GM21717 (cell line): ENCODE measurements at regions not wholly inside any gene's neighbourhood (a gene's known extent, or its start where the extent isn't known, plus 50 kb on each side); places are given as distances from the start of the nearest gene placed in this dataset.

Experiments
- ATAC-seq: cut with Tn5 transposase; IDR thresholded peaks from one replicate; pipeline ENCODE4 v1.9.1; 2021; ENCODE audit warnings: mild to moderate bottlenecking, moderate library complexity; ENCODE audit not compliant: unreplicated experiment

DNA sequence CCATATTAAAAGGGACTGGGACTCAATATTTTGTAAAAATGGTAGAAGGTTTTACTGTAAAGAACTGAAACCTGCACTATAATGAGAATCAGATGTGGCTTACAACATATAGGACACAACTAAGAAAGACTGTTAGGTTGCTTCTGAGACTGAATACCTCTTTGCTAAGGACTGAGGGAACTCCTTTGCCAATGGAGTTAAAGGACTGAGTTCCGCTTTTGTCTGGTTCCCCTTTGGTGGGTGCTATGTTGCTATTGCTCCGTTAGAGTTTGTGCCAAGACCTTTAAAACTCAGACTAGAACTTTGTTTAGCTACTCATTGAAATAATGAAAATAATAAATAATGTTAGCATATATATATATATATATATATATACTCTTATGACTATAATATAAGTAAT lies 147.8 kb upstream of the KCNMB2 start:
- no peak for ATAC-seq

DNA sequence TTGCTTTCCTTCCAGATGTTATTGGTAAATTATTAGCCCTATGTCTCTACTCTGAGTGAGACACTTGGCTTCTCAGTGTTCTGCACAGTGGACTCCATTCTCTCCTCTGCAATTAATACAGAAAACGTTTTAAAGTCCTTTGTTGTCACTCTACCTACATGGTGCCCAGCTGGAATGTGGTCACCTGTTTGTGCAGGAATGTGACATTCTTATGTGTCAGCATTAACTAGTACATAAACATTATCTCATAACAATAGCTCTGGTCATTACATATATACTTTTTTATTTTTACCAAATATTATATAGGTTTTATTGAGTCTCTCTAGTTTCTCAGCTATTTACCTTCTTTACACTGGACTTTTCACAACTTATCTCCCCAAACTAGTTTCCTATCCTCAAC lies 147.0 kb upstream of the KCNMB2 start:
- no peak for ATAC-seq

DNA sequence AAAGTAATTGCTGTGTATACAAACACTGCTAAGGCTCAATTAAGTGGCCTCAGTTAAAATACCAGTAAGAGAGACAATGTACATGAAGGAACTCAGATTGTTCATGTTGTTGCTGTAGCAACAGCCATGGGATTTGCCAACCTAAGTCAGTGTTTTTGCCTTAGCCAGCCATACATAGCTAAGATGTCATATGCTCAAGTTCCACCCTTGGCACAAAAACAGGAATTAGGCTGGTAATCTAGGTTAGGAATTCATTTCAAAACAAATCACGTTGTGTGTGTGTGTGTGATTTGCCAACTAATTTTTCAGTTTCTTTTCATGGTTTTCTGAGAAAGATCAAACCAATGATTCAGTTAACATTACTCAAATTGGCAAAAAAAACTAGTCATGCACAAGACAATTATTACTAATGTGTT lies 143.7 kb upstream of the KCNMB2 start:
- ATAC-seq, result no peak

DNA sequence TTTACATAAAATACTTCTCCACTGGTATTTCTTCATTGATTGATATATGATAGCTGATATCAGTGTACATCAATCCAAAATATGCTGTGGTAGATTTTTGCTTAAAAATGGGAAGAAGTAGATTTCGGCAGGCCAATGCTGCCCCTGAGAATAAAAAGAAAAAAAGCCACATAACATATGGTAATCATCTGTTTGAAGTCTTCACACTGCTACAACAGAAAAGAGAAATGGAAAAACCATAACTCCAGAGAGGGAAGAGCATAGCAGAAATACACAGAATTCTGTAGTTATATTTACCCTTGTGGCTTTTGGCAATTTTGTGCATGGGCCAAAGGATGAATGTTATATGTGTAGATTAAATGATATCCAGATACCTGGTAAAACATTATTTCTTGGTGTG lies 143.1 kb upstream of the KCNMB2 start:
- no peak for ATAC-seq

DNA sequence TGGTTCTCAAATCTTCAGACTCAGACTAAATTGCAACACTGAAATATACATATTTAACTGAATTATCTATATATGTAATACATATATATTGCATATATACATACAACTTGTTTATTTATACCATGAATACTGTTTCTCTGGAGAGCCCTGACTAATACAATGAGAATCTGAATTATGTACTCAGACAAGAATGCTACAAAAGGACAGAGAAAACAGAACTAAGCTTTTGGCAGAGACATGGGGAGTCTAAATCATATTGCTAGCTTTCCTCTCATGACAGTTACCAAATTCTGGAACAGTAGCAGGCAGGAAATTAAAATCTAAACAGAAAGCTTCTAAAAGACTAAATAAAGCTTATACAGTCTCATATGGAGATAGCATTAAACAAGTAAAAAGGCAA lies 142.4 kb upstream of the KCNMB2 start:
- ATAC-seq, result no peak

DNA sequence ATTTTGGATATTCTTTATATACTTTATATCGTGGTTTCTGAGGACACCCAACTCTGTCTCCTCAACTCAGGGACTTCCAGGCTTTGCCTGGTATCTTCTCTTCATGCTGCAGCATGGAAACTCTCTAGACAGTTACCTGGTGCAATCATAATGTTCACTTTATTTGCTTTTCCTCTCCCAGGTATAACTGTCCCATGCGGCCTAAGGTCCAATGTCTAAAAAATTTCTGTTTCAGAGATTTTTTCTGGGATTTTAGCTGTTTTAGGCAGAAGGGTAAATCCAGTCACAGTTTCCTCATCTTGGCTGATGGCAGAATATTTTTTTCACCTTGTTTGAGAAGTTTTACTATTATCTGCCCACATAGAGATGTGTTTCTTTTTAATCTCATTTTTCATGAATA lies 139.9 kb upstream of the KCNMB2 start:
- ATAC-seq, result no peak

DNA sequence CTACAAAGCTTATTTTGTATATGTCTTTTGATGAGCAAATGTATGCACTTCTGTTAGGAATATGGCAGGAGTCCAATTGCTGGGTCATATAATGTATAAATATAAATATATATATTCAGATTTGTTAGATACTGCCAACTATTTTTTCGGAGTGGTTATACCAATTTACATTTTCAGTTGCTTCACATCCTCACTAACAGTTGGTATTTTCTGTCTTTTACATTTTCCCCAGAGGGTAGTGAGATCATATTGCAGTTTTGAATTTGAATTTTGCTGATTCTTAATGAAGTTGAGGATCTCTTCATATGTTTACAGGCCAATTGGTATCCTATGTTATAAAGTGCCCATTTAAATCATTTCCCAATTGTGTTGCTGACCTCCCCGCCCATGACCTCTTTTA lies 139.0 kb upstream of the KCNMB2 start:
- ATAC-seq, result no peak

DNA sequence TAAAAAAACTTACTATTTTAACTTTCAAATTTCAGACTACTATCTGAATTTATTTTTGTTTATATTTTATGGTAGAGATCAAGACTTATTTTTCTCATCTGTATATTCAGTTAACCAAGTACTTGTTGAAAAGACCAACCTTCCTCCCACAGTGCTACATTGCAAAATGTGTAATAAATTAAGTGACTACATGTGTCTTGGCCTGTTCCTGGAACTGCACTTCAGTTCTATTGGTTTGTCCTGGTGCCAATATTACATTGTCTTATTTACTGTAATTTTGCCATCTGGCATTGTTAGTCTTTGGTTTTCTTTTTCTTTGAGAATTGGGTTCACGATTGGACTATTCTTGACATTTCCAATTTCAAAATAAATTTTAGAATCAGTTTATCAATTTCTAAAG lies 138.4 kb upstream of the KCNMB2 start:
- no peak for ATAC-seq

DNA sequence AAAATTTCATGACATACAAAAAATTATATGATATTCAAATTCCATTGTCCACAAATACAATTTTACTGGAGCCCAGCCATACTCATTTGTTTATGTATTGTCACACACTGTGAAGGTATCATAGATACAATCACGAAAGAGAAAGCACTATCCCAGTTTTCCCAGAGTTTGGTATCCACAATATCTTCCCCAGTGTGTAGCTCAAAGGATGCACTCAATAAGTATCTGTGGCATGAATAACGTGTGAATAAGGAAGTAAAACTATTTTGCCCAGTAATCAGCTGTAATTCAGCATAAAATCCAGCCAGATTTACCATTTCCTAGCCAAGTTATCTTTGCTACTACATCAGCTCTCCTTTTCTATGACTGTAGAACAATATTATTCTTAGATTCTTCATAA lies 131.3 kb upstream of the KCNMB2 start:
- ATAC-seq, result no peak

DNA sequence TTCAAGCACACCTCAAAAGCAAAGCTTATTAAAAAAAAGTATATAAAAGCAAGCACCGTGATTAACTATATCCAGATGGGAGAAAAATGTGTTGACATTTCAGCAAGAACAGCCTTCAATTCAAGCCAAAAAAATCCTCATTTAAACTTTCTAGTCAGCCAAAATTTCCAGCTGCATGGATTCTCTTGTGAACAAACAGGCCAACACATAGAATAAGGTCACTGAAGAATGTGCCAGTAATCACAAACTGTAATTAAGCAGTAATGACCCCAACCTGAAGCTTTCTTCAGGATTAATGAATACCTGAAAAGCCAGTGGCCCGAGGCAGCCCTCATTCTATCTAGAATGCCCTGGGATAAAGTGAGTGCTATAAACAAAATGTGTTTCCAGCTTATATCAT lies 130.7 kb upstream of the KCNMB2 start:
- no peak for ATAC-seq

DNA sequence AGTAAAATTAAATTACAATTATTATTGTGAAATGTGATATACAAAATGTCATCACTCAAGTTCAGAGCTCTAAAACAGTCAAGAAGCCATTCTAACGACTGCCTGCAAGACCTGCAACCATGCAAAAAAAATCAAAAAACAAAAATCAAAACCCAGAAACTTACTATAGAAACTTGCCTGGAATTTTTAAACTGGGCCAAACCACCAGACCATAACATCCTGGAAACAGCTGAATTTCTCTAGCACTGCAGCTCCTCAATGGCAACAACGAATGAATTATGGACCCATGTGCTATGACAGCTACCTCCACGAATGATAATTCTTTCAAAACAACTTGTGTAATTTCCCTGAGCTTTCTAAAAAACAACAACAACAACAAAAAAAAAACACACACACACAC lies 130.0 kb upstream of the KCNMB2 start:
- ATAC-seq, result no peak

DNA sequence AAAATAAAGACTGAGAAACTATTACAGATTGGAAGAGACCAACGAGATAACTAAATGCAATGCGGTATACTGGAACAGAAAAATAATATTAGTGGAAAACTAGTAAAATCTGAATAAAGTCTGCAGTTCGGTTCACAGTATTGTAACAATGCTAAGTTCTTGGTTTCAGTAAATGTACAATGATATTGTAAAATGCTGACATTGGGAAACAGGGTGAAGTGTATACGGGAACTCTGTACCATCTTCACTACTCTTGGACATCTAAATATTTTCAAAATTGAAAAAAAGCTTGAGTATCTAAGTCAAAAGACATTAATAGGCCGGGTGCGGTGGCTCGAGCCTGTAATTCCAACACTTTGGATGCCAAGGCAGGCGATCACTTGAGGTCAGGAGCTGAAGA lies 120.9 kb upstream of the KCNMB2 start:
- no peak for ATAC-seq

DNA sequence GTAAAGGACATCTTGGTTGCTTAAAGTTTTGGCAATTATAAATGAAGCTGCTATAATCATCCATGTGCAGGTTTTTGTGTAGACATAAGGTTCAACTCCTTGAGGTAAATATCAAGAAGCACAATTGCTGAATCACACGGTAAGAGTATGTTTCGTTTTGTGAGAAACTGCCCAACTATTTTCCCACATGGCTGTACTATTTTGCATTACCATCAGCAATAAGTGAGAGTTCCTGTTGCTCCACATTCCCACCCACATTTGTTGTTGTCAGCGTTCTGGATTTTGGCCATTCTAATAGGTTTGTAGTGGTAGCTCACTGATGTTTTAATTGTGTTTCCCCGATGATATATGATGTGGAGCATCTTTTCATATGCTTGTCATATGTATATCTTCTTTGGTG lies 118.5 kb upstream of the KCNMB2 start:
- ATAC-seq, result no peak

DNA sequence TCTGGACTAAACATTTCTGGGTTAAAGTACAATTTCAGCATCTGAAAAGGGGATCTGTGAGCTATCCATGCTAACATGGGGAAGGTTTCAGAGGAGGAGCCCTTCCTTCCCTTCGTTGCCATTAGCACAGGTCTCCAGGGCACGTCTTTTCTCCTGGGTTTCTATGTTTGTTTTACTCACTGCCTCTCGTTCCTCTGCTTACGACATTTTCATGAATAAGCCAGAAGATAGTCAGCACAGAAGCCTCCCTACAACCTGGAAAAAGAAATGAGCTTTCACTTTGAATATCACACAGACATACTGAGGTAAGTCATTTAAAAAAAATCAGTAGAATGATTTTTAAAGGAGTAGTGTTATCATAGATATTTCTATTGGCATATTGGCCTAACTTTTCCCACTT lies 117.2 kb upstream of the KCNMB2 start:
- no peak for ATAC-seq

DNA sequence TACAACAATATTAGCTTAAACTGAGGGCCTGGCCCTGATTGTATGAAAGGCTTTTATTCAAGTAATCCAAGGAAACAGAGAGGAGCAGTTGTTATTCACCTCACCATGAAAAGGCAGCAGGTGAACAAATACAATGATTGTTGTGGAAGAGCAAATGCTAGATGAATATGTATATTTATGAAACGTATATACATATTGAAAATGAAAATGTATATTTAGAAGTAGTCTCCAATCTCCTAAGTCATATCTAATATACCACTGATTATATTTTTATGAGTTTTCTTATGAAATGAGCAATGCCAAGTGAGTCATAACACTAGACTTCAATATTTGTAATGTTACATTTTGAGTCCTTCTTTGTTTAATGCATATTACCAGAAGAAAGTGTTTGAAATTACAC lies 116.2 kb upstream of the KCNMB2 start:
- ATAC-seq, result no peak

DNA sequence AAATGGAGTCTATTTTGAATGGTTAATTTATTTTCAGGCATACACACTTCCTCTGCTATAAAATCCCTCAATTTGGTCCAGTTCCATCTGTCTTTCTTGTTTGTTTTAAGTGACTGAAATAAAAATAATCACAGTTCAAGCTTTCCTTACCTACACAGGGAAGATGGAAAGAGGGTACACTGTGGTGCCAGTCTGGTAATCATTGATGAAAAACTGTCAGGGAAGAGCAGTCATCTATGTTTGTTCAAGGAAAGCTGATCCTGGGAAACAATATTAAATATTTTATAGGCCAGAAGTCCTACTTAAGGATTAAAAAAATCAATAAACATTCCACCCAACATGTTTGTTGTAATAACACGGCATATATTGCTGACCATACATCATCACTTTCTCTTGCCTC lies 115.2 kb upstream of the KCNMB2 start:
- no peak for ATAC-seq

DNA sequence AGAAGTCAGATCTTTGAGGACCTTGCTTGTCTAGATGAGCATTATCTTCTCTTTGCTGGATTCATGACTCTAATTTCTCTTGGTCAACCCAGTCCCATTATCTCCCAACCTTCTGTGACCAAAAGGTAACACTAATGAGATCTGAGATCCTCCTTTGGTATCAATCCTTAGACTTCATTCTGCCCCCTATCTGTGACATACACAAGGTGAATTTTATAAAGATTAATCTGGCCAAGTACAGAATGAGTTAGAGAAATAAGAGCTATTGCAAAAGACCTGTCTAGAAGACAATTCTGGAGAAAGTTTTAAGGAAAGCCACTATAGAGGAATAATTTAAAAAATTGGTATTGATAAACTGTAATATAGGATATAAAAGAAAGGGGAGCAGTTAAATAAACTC lies 113.8 kb upstream of the KCNMB2 start:
- no peak for ATAC-seq

DNA sequence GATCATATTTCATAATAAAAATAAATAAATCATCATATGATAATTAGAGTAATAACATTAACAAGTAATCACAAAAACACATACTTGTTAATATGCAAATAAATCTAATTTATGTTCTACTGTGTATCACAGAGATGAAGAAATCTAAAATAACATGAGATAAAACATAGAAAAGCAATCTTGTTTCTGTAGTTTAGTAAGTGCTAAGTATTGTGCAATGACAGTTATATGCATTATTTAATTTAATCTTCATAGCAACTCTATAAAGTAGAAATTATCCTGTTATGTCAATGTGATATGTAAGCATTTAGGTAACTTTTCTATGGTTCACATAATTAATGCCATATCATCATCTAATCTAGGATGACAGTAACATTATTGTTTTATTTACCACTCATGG lies 108.2 kb upstream of the KCNMB2 start:
- ATAC-seq, result no peak

DNA sequence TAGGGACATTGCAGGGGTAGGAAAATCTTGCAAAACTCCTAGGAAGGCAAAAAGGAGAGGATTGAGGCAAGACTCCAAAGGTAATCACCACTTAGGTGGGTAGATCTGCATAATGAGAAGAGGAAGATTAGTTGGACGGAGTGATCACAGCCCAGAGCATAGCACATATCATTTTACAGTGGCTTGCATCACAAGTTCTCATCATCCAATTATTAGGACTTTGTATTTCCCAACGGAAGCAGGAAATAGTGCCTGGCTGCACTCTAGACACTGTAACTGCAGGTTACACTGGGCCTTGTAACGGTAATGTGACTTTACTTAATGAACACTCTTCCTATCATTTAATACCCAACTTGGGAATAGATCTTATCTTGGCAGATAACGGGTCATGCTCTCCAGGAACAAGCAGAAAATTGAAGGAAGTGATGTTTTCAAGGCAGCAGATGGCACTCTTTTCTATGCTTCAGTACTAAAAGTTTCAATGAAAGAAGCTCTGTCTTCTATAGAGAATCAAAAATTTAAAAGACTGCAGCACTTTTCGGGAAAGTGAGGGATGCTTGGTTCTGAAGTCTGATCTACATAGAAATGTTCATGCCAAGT lies 101.9 kb upstream of the KCNMB2 start:
- ATAC-seq, result no peak

DNA sequence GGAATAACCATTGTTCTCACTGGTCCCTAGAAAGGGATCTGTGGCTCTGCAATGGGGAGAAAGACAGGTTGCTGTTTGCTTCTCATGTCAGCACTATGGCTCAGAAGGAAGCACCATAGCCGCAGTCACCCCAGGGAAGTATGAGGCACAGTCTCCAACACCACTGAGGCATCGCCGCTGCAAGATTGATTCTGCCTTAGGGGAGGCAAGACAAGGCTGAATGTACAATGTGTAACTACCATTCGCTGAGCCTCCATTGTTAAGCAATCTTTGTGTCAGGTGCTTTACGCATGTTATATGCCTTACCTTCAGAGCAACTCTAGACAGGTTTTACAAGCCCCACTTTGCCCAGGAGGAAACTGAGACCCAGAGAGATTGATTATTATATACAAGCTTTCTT lies 100.7 kb upstream of the KCNMB2 start:
- no peak for ATAC-seq

DNA sequence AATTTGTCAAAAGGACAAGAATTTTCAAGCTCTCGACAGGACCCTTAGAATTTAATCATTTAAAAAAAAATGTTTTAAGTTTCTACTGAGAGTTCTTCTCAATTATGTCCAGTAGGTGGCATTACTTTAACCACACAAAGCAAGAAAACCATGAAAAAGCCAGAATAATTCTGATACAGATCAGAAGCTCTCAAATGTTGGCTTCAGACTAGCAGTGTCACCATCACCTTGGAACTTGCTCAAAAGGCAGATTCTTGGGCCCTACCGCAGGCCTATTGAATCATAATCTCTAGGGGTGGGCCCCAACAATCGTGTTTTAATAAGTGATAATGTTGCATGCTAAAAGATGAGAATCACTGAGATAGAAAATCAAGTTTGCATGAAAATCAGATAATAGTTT lies 99.5 kb upstream of the KCNMB2 start:
- ATAC-seq, result peak; percentile 58

DNA sequence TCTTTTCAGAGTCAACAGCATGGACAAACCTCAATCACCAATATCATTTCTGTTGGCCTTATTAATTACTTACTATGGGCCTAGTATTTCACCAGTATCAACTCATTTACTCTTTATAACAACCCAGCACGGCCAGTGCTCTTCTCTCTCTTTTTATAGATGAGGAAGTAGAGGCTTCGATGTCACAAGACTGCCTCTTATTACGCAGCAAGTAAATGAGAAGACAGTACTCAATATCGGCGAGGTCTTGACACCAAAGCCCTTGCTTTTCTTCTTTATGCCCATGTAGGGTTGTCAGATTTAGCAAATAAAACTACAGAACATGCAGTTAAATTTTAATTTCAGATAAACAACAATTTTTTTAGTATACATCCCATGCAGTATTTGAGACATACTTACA lies 99.0 kb upstream of the KCNMB2 start:
- no peak for ATAC-seq

DNA sequence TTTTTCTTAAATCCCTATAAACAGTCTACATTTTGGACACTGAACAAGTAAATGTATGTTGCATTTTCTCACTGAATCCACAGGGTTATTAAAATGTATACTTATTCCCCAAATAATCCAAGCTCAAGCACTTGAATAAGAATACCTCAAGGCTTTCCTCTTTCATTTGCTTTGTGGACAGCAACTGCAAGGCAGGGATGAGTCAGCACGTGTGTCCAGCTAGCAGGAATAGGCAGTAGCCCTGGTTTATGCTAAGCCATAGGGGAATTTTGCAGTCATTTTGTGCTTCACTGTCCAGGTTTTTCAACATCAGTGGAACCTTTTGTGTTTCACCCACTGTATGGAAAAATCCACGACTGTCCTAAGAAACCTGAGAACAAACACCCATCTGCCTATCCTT lies 96.7 kb upstream of the KCNMB2 start:
- ATAC-seq, result no peak

DNA sequence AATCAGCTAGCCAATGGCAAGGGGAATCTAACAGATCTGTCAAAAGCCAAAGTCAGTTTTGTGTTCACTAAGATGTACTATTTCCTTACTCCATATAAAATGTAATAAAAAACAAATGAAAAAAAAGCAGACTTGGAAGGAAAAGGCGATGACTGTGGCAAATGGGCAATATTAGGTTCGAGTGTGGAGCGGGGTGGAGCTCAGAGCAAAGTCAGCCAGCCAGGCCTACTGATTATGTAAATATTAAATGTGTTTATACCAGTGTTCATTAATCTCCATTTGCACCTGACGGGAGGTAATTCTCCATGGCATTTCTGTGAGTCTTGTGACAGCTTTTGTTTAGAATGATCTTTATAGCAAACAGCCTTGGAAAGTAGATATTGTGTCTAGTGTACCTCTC lies 96.2 kb upstream of the KCNMB2 start:
- ATAC-seq, result no peak
